HL-60 (cell line): ENCODE measurements at regions not wholly inside any gene's neighbourhood (a gene's known extent, or its start where the extent isn't known, plus 50 kb on each side); places are given as distances from the start of the nearest gene placed in this dataset.

Experiments used
- DNase-seq, 2 experiments: peaks; one replicate each; pipeline ENCODE4 v3.0.0-alpha.2; 2010 to 2020; ENCODE audit warnings: low read depth in 1 of 2, low spot score in 1 of 2
- H3K27ac ChIP-seq: fragments of 250-450 bp; sonication (Bioruptor Pico); replicated peaks from 2 replicates; pipeline ENCODE4 v1.5.1; 2020; ENCODE audit warnings: mild to moderate bottlenecking, moderate library complexity
- H3K27me3 ChIP-seq: fragments of 250-450 bp; sonication (Bioruptor Pico); 2 replicates; pipeline ENCODE4 v1.5.1; 2021; ENCODE audit warnings: mild to moderate bottlenecking, moderate library complexity; ENCODE audit not compliant: insufficient read depth, poor library complexity, severe bottlenecking
- H3K4me3 ChIP-seq: replicated peaks from 2 replicates; pipeline ENCODE4 v1.5.1; 2011; ENCODE audit warnings: mild to moderate bottlenecking, control low read depth, low read length; ENCODE audit not compliant: insufficient read depth
- CTCF ChIP-seq: IDR thresholded peaks from one replicate; pipeline ENCODE4 v1.5.1; 2011; ENCODE audit warnings: low read length, control low read depth, inconsistent platforms; ENCODE audit not compliant: insufficient read depth
- GABPA ChIP-seq: IDR thresholded peaks from 2 replicates; pipeline ENCODE4 v1.6.1; 2012; ENCODE audit warnings: low read depth
- POLR2AphosphoS5 ChIP-seq: IDR thresholded peaks from 2 replicates; pipeline ENCODE4 v1.6.1; 2012; ENCODE audit warnings: low read depth
- REST ChIP-seq: IDR thresholded peaks from 2 replicates; pipeline ENCODE4 v1.6.1; 2012; ENCODE audit warnings: low read depth; ENCODE audit not compliant: insufficient replicate concordance
- SPI1 ChIP-seq: IDR thresholded peaks from 2 replicates; pipeline ENCODE4 v1.6.1; 2012; ENCODE audit warnings: low read depth, mild to moderate bottlenecking, borderline replicate concordance

GRCh38 chr5:74374656-74375055, 265.9 kb downstream of the ENC1 start:
- DNase-seq, result no peak
- H3K4me3 ChIP-seq, result no peak overlapping the region
- H3K27me3 ChIP-seq, result no peaks in the 10 kb centered on the region
- no peak overlapping the region for H3K27ac ChIP-seq
- TF ChIP-seq SPI1 (no peak), REST (no peak), POLR2AphosphoS5 (no peak)

- no peaks in the 10 kb centered on the region for H3K27me3 ChIP-seq
- DNase-seq, result no peak
- no peak overlapping the region for H3K27ac ChIP-seq
- no peak overlapping the region for H3K4me3 ChIP-seq
- TF ChIP-seq REST (no peak), SPI1 (no peak), CTCF (no peak), GABPA (no peak), POLR2AphosphoS5 (no peak)
These were observed 267.5 kb downstream of the ENC1 start for GRCh38 chr5:74373076-74373475.

- Histone ChIP-seq H3K27me3 (no peaks in the 10 kb centered on the region), H3K4me3 (no peak overlapping the region), H3K27ac (no peak overlapping the region)
- no peak for TF ChIP-seq GABPA
- no peak for TF ChIP-seq CTCF
- no peak for TF ChIP-seq REST
- TF ChIP-seq POLR2AphosphoS5, result no peak
- no peak for TF ChIP-seq SPI1
- no peak for DNase-seq
These were observed 267.9 kb downstream of the ENC1 start for GRCh38 chr5:74372502-74373064.

- TF ChIP-seq REST, result no peak
- no peak for TF ChIP-seq GABPA
- TF ChIP-seq CTCF, result no peak
- TF ChIP-seq SPI1, result no peak
- TF ChIP-seq POLR2AphosphoS5, result no peak
- no peak for DNase-seq
- Histone ChIP-seq H3K4me3 (no peak overlapping the region), H3K27me3 (no peaks in the 10 kb centered on the region), H3K27ac (no peak overlapping the region)
These were observed 268.5 kb downstream of the ENC1 start for GRCh38 chr5:74372051-74372450.
